SK-N-SH (cell line): ENCODE measurements at regions not wholly inside any gene's neighbourhood (a gene's known extent, or its start where the extent isn't known, plus 50 kb on each side); places are given as distances from the start of the nearest gene placed in this dataset.

ENCODE experiments used
- CTCF ChIA-PET: fragments of 300-600, 350-600 bp; formaldehyde crosslinking; extraction: SDS; loops from one replicate; lab custom pipeline; 2021; lab: Yijun Ruan, JAX
- POLR2A ChIA-PET: fragments of 350-600 bp; sonication (Branson Sonifier 250); formaldehyde crosslinking; extraction: SDS; loops from one replicate; lab custom pipeline; 2020; ENCODE audit warnings: antibody characterized with exemption, inconsistent platforms; lab: Yijun Ruan, JAX
- DNase-seq: peaks from one replicate; pipeline ENCODE4 v3.0.0; 2012
- H2AFZ ChIP-seq: fragments of 200-600 bp; sonication (generic); 2 replicates; pipeline ENCODE4 v1.8.1; 2016; ENCODE audit warnings: antibody characterized with exemption, mild to moderate bottlenecking, low read depth
- H3F3A ChIP-seq: fragments of 200-600 bp; sonication (generic); replicated peaks from 2 replicates; pipeline ENCODE3; 2016; ENCODE audit warnings: antibody characterized with exemption, mild to moderate bottlenecking; ENCODE audit not compliant: insufficient read depth
- H3K27ac ChIP-seq, 2 experiments: fragments of 200-500 bp in 1 of 2; fragments of 200-600 bp in 1 of 2; sonication (Bioruptor generic) in 1 of 2; sonication (generic), shearing (Covaris generic) in 1 of 2; 2 replicates each; pipeline versions ENCODE4 v1.5.1 to v1.6.1; 2014 to 2016; ENCODE audit warnings: low read depth in 2 of 2, inconsistent platforms in 1 of 2, low read length in 1 of 2, mild to moderate bottlenecking in 1 of 2, mixed read lengths in 1 of 2
- H3K27me3 ChIP-seq: fragments of 200-600 bp; sonication (generic), shearing (Covaris generic); 2 replicates; pipeline ENCODE4 v1.6.1; 2016; ENCODE audit warnings: mixed run types; ENCODE audit not compliant: insufficient read depth
- H3K36me3 ChIP-seq, 2 experiments: fragments of 200-500 bp in 1 of 2; fragments of 200-600 bp in 1 of 2; sonication (Bioruptor generic) in 1 of 2; sonication (generic) in 1 of 2; replicated peaks in 1 of 2; 2 replicates each; pipeline versions ENCODE3 to v1.5.1; 2014 to 2016; ENCODE audit warnings: low read length in 1 of 2, mild to moderate bottlenecking in 1 of 2; ENCODE audit not compliant: insufficient read depth in 2 of 2, control insufficient read depth in 1 of 2
- H3K4me1 ChIP-seq, 2 experiments: fragments of 200-500 bp in 1 of 2; fragments of 200-600 bp in 1 of 2; sonication (Bioruptor generic) in 1 of 2; sonication (generic), shearing (Covaris generic) in 1 of 2; 2 replicates each; pipeline versions ENCODE4 v1.5.1 to v1.6.1; 2014 to 2016; ENCODE audit warnings: low read depth in 1 of 2, low read length in 1 of 2, mixed run types in 1 of 2; ENCODE audit not compliant: insufficient read depth in 2 of 2, control insufficient read depth in 1 of 2
- H3K4me2 ChIP-seq: fragments of 200-600 bp; sonication (generic), shearing (Covaris generic); 2 replicates; pipeline ENCODE4 v1.6.1; 2017; ENCODE audit warnings: mixed run types
- H3K4me3 ChIP-seq, 2 experiments: fragments of 200-500 bp in 1 of 2; fragments of 200-600 bp in 1 of 2; sonication (Bioruptor generic) in 1 of 2; sonication (generic), shearing (Covaris generic) in 1 of 2; 2 replicates each; pipeline versions ENCODE4 v1.5.1 to v1.8.1; 2014 to 2016; ENCODE audit warnings: low read depth in 2 of 2, inconsistent platforms in 1 of 2, low read length in 1 of 2, mild to moderate bottlenecking in 1 of 2, mixed read lengths in 1 of 2, moderate library complexity in 1 of 2
- H3K79me2 ChIP-seq: fragments of 200-600 bp; sonication (generic); 2 replicates; pipeline ENCODE4 v1.8.1; 2017; ENCODE audit warnings: mild to moderate bottlenecking; ENCODE audit not compliant: insufficient read depth
- H3K9ac ChIP-seq: fragments of 200-600 bp; sonication (generic); 2 replicates; pipeline ENCODE4 v1.6.1; 2017; ENCODE audit warnings: mixed run types
- H3K9me2 ChIP-seq: fragments of 200-600 bp; sonication (generic); 2 replicates; pipeline ENCODE4 v1.6.1; 2017; ENCODE audit warnings: mixed run types
- H3K9me3 ChIP-seq: fragments of 200-600 bp; sonication (generic); 2 replicates; pipeline ENCODE4 v1.6.1; 2017; ENCODE audit warnings: mixed run types, mild to moderate bottlenecking, moderate library complexity
- H4K20me1 ChIP-seq: fragments of 200-600 bp; sonication (generic); 2 replicates; pipeline ENCODE4 v1.6.1; 2017; ENCODE audit warnings: mild to moderate bottlenecking, mixed run types; ENCODE audit not compliant: insufficient read depth
- CTCF ChIP-seq: fragments of 200-600 bp; sonication (generic); IDR thresholded peaks from 2 replicates; pipeline ENCODE4 v1.6.1; 2017; ENCODE audit warnings: antibody characterized with exemption, mild to moderate bottlenecking, moderate library complexity
- EP300 ChIP-seq, 2 experiments: IDR thresholded peaks; 2 replicates each; pipeline versions ENCODE4 v1.4.0 to v1.6.1; 2012; ENCODE audit warnings: borderline replicate concordance in 1 of 2, low read depth in 1 of 2, low read length in 1 of 2
- GABPA ChIP-seq: IDR thresholded peaks from 2 replicates; pipeline ENCODE4 v1.4.0; 2012; ENCODE audit warnings: low read depth, mild to moderate bottlenecking
- MXI1 ChIP-seq: IDR thresholded peaks from 2 replicates; pipeline ENCODE4 v1.6.1; 2012; ENCODE audit warnings: mild to moderate bottlenecking, low read depth, low read length, improper control_type of control experiment
- NRF1 ChIP-seq: IDR thresholded peaks from 2 replicates; pipeline ENCODE4 v1.6.1; 2012; ENCODE audit warnings: low read depth, mild to moderate bottlenecking, low read length
- RCOR1 ChIP-seq: fragments of 150-350 bp; IDR thresholded peaks from 2 replicates; pipeline ENCODE4 v1.6.1; 2017; ENCODE audit warnings: antibody characterized with exemption, low read length
- REST ChIP-seq: IDR thresholded peaks from 2 replicates; pipeline ENCODE4 v1.6.1; 2012; ENCODE audit warnings: mild to moderate bottlenecking, low read depth, low read length, moderate library complexity
- RFX5 ChIP-seq: IDR thresholded peaks from 2 replicates; pipeline ENCODE4 v1.6.1; 2012; ENCODE audit warnings: mild to moderate bottlenecking, improper control_type of control experiment, low read length
- RXRA ChIP-seq: IDR thresholded peaks from 2 replicates; pipeline ENCODE4 v1.4.0; 2012; ENCODE audit warnings: low read depth, mild to moderate bottlenecking, borderline replicate concordance
- SIN3A ChIP-seq: IDR thresholded peaks from 2 replicates; pipeline ENCODE4 v1.6.1; 2012; ENCODE audit warnings: low read depth, mild to moderate bottlenecking, low read length, moderate library complexity, borderline replicate concordance
- TCF12 ChIP-seq: IDR thresholded peaks from 2 replicates; pipeline ENCODE4 v1.4.0; 2012
- TEAD4 ChIP-seq: IDR thresholded peaks from 2 replicates; pipeline ENCODE4 v1.4.0; 2012; ENCODE audit warnings: mild to moderate bottlenecking, borderline replicate concordance; ENCODE audit not compliant: insufficient read depth
- USF1 ChIP-seq: IDR thresholded peaks from 2 replicates; pipeline ENCODE4 v1.4.0; 2012; ENCODE audit warnings: low read depth, borderline replicate concordance
- USF2 ChIP-seq: fragments of 150-350 bp; IDR thresholded peaks from 2 replicates; pipeline ENCODE4 v1.6.1; 2017; ENCODE audit warnings: antibody characterized with exemption, low read length, low read depth, borderline replicate concordance
- YY1 ChIP-seq: IDR thresholded peaks from 2 replicates; pipeline ENCODE4 v1.4.0; 2012; ENCODE audit warnings: low read depth, mild to moderate bottlenecking
- WGBS: methylation state at CpG from one replicate; pipeline ENCODE4 v1.1.6; 2017; ENCODE audit warnings: low lambda C conversion rate; 5-methylcytosine and 5-hydroxymethylcytosine counted together

- H3K4me1 ChIP-seq, result peaks cover 0 to 2% of the 10 kb centered on the region in 2 experiments; a peak in 2 of 4 replicates
- H3K9ac ChIP-seq, result no peak overlapping the region
- H3K4me3 ChIP-seq, result no peak overlapping the region
- no peaks in the 10 kb centered on the region for H3K36me3 ChIP-seq
- DNase-seq, result no peak
- POLR2A ChIA-PET, result no interaction called here
- 62% methylated on average over 9 of the region's 9 CpGs for WGBS
- H3K27me3 ChIP-seq, result no peaks in the 10 kb centered on the region
- TF ChIP-seq NRF1 (no peak), TEAD4 (no peak), TCF12 (no peak), REST (no peak), YY1 (no peak), GABPA (no peak), MXI1 (no peak), RXRA (no peak), USF1 (no peak), SIN3A (no peak), USF2 (no peak), CTCF (no peak), EP300 (IDR thresholded peaks at IDR 0.05; ENCODE audit: borderline replicate concordance in 1 of 2, low read depth in 1 of 2, low read length in 1 of 2) (no peak), RFX5 (no peak), RCOR1 (no peak)
- no peak overlapping the region for H2AFZ ChIP-seq
- no peaks in the 10 kb centered on the region for H3F3A ChIP-seq
- H3K79me2 ChIP-seq, result no peaks in the 10 kb centered on the region
- H3K4me2 ChIP-seq, result no peak overlapping the region
- H3K9me2 ChIP-seq, result no peaks in the 10 kb centered on the region
- no peak overlapping the region for H3K27ac ChIP-seq
- H4K20me1 ChIP-seq, result no peaks in the 10 kb centered on the region
- H3K9me3 ChIP-seq, result no peaks in the 10 kb centered on the region
- CTCF ChIA-PET, result interaction anchor here (1.0 kb wide), 1 partner anchor 58 kb away, joined by 3 read pairs; no protein-coding TSS in a partner anchor
These were observed 100.1 kb upstream of the PLXNA2 start for GRCh38 chr1:208344202-208344857.
